Endothelial cell of umbilical vein (primary cell): ENCODE measurements at regions not wholly inside any gene's neighbourhood (a gene's known extent, or its start where the extent isn't known, plus 50 kb on each side); places are given as distances from the start of the nearest gene placed in this dataset.

Experiments used
- BruUV-seq: library from RNA; stranded (reverse); fragments of 400-500 nt; replicated peaks from 2 replicates; lab custom pipeline; 2021; lab: Mats Ljungman, UMichigan
- CTCF ChIA-PET: fragments of 300-600, 350-600 bp; sonication (Branson Sonifier 250); formaldehyde crosslinking; loops from one replicate; lab custom pipeline; 2021; ENCODE audit warnings: antibody characterized with exemption, inconsistent platforms; lab: Charles Lee
- POLR2A ChIA-PET: fragments of 300-600, 350-600 bp; sonication (Branson Sonifier 250); formaldehyde crosslinking; loops from one replicate; lab custom pipeline; 2021; ENCODE audit warnings: antibody characterized with exemption, inconsistent platforms; lab: Charles Lee
- DNase-seq: peaks from one replicate; pipeline ENCODE4 v3.0.0-alpha.2; 2011; ENCODE audit warnings: low read depth, low spot score
- FAIRE-seq: peaks from 2 replicates; lab custom pipeline; 2011; peaks lifted over from hg19 to GRCh38; lab: Jason Lieb, UNC
- H2AFZ ChIP-seq: 2 replicates; pipeline ENCODE4 v1.6.0; 2012; ENCODE audit warnings: low read depth, low read length, control low read depth, inconsistent platforms
- H3K27ac ChIP-seq: 2 replicates; pipeline ENCODE4 v1.5.1; 2011; ENCODE audit warnings: low read depth, mild to moderate bottlenecking, control low read depth, low read length, moderate library complexity; ENCODE audit not compliant: insufficient read depth
- H3K27me3 ChIP-seq, 2 experiments: 2 replicates each; pipeline versions ENCODE4 v1.6.0 to v1.6.1; 2011; ENCODE audit warnings: low read length in 2 of 2, mixed read lengths in 1 of 2; ENCODE audit not compliant: control insufficient read depth in 2 of 2, insufficient read depth in 2 of 2
- H3K36me3 ChIP-seq, 2 experiments: 2 replicates in 1 of 2; 3 replicates in 1 of 2; pipeline ENCODE4 v1.5.1; 2011; ENCODE audit warnings: low read length in 2 of 2, mild to moderate bottlenecking in 1 of 2, moderate library complexity in 1 of 2; ENCODE audit not compliant: control insufficient read depth in 2 of 2, insufficient read depth in 2 of 2; ENCODE audit errors: extremely low read depth in 1 of 2
- H3K4me1 ChIP-seq: 3 replicates; pipeline ENCODE4 v1.5.1; 2011; ENCODE audit warnings: mild to moderate bottlenecking, low read length; ENCODE audit not compliant: control insufficient read depth, insufficient read depth; ENCODE audit errors: extremely low read depth
- H3K4me2 ChIP-seq: 2 replicates; pipeline ENCODE4 v1.6.1; 2011; ENCODE audit warnings: low read length, control low read depth, mixed read lengths; ENCODE audit not compliant: insufficient read depth
- H3K4me3 ChIP-seq, 3 experiments: fragments of 200-600 bp in 1 of 3; sonication (generic), shearing (Covaris generic) in 1 of 3; replicated peaks in 1 of 3; 2 replicates each; pipeline ENCODE4 v1.5.1; 2011 to 2016; ENCODE audit warnings: control low read depth in 3 of 3, low read length in 3 of 3, mild to moderate bottlenecking in 2 of 3, inconsistent platforms in 1 of 3, low read depth in 1 of 3, moderate library complexity in 1 of 3; ENCODE audit not compliant: insufficient read depth in 1 of 3
- H3K79me2 ChIP-seq: 2 replicates; pipeline ENCODE4 v1.6.0; 2012; ENCODE audit warnings: low read length, inconsistent platforms; ENCODE audit not compliant: control insufficient read depth, insufficient read depth
- H3K9ac ChIP-seq: replicated peaks from 2 replicates; pipeline ENCODE3; 2011; ENCODE audit warnings: low read length, control low read depth; ENCODE audit not compliant: insufficient read depth; ENCODE audit errors: extremely low read depth
- H3K9me1 ChIP-seq: replicated peaks from 3 replicates; pipeline ENCODE4 v1.6.0; 2011; ENCODE audit warnings: mild to moderate bottlenecking, low read length; ENCODE audit not compliant: control insufficient read depth, insufficient read depth; ENCODE audit errors: extremely low read depth
- H3K9me3 ChIP-seq: replicated peaks from 2 replicates; pipeline ENCODE4 v1.5.1; 2012; ENCODE audit warnings: low read length, inconsistent platforms; ENCODE audit not compliant: control insufficient read depth, insufficient read depth
- H4K20me1 ChIP-seq: replicated peaks from 2 replicates; pipeline ENCODE3; 2011; ENCODE audit warnings: mild to moderate bottlenecking, low read length; ENCODE audit not compliant: control insufficient read depth, insufficient read depth; ENCODE audit errors: extremely low read depth
- CTCF ChIP-seq, 2 donors: IDR thresholded peaks; 1 replicate in 1 of 2; 2 replicates in 1 of 2; pipeline ENCODE4 v1.5.1; 2011; ENCODE audit warnings: low read length in 2 of 2, mild to moderate bottlenecking in 2 of 2, moderate library complexity in 2 of 2, control low read depth in 1 of 2, inconsistent platforms in 1 of 2, low read depth in 1 of 2; ENCODE audit not compliant: insufficient read depth in 1 of 2; ENCODE audit errors: extremely low read depth in 1 of 2
- EZH2 ChIP-seq: IDR thresholded peaks from 2 replicates; pipeline ENCODE4 v1.6.1; 2012; ENCODE audit warnings: borderline replicate concordance, low read depth, mild to moderate bottlenecking, moderate library complexity, low read length, inconsistent platforms; ENCODE audit not compliant: severe bottlenecking
- FOS ChIP-seq: IDR thresholded peaks from 2 replicates; pipeline ENCODE4 v1.6.1; 2011; ENCODE audit warnings: mild to moderate bottlenecking, low read length, moderate library complexity, borderline replicate concordance; ENCODE audit not compliant: insufficient read depth
- GATA2 ChIP-seq: IDR thresholded peaks from 2 replicates; pipeline ENCODE4 v1.7.0; 2011; ENCODE audit warnings: low read depth, mild to moderate bottlenecking, moderate library complexity, mixed read lengths, low read length; ENCODE audit not compliant: insufficient read length, insufficient read depth
- JUN ChIP-seq: IDR thresholded peaks from 2 replicates; pipeline ENCODE4 v1.6.1; 2011; ENCODE audit warnings: borderline replicate concordance, low read depth; ENCODE audit not compliant: insufficient read length, insufficient read depth
- MAX ChIP-seq: IDR thresholded peaks from 2 replicates; pipeline ENCODE4 v1.6.1; 2011; ENCODE audit not compliant: insufficient read depth, insufficient read length
- MYC ChIP-seq: IDR thresholded peaks from one replicate; pipeline ENCODE4 v1.6.1; 2011; ENCODE audit warnings: mild to moderate bottlenecking, low read depth, low read length
- POLR2A ChIP-seq: IDR thresholded peaks from 2 replicates; pipeline ENCODE4 v1.6.1; 2012; ENCODE audit warnings: low read depth, mild to moderate bottlenecking, control low read depth, low read length
- POLR2AphosphoS5 ChIP-seq: IDR thresholded peaks from 2 replicates; pipeline ENCODE4 v1.6.1; 2012; ENCODE audit warnings: low read depth, mild to moderate bottlenecking, control low read depth, low read length, moderate library complexity; ENCODE audit not compliant: insufficient read depth
- dilution Hi-C: fragments of 300-500 bp; cut with MboI; formaldehyde crosslinking; loops from one replicate; pipeline ENCODE4 v1.15.0; 2019; ENCODE audit warnings: low sequenced_read_pairs; ENCODE audit not compliant: extremely low pct_ligation_motif_present
- intact Hi-C: fragments of 100-400 bp; cut with micrococcal nuclease; formaldehyde crosslinking; loops from one replicate; pipeline ENCODE4 v1.10.0; 2022

GRCh38 chr17:12341328-12341727, 320.7 kb downstream of the MAP2K4 start:
- Histone ChIP-seq H4K20me1 (no peaks in the 10 kb centered on the region), H3K4me2 (no peak overlapping the region), H3K36me3 (no peaks in the 10 kb centered on the region), H3K27me3 (no peaks in the 10 kb centered on the region), H3K4me1 (no peaks in the 10 kb centered on the region), H3K4me3 (no peak overlapping the region), H3K9ac (no peak overlapping the region), H2AFZ (no peak overlapping the region), H3K79me2 (no peaks in the 10 kb centered on the region), H3K27ac (no peak overlapping the region), H3K9me3 (no peaks in the 10 kb centered on the region), H3K9me1 (no peaks in the 10 kb centered on the region)
- no peak for FAIRE-seq
- BruUV-seq, result no TSS peak
- dilution Hi-C loops (no loop called here), intact Hi-C loops (loop anchor here (5.0 kb wide), 1 partner anchor 326 kb away; the partner anchor contains the start of gene MYOCD)
- TF ChIP-seq MAX (no peak), EZH2 (no peak), CTCF (IDR thresholded peaks at IDR 0.05; ENCODE audit: extremely low read depth in 1 of 2, insufficient read depth in 1 of 2, low read depth in 1 of 2, low read length in 2 of 2) (no peak), GATA2 (no peak), POLR2A (no peak), JUN (no peak), FOS (no peak), POLR2AphosphoS5 (no peak), MYC (no peak)
- POLR2A ChIA-PET, result no interaction called here
- DNase-seq, result no peak
- CTCF ChIA-PET, result interaction anchor here (1.0 kb wide), 1 partner anchor 410 kb away, joined by 3 read pairs; no protein-coding TSS in a partner anchor
